NCI-H510A treated with DMSO at 0.1 percent for 48 hours (cell line): ENCODE measurements at regions not wholly inside any gene's neighbourhood (a gene's known extent, or its start where the extent isn't known, plus 50 kb on each side); places are given as distances from the start of the nearest gene placed in this dataset.

Experiments
- DNase-seq: peaks from one replicate; lab custom pipeline; 2025; lab: John Stamatoyannopoulos, UW

GRCh38 chr13:47119575-47120235 is 222.9 kb upstream of the HTR2A start:
- no peak for DNase-seq

DNA sequence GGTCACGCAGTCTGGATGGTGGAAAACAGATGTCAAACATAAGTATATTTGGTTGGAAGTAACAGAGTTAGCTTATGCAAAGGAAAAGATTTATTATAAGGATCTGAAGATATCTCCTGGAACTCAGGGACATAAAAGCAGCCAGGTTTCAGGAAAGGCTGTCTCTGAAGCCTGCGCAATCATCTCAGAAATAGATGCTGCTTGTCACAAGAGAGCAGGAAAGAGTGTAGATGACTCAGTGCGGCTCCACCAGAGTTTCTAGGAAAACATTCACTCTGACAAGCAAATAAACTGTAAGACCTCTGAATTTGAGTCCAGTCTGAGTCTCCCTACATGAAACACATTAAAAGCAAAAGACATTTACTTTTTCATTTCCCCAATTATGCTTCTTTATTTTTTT is 220.4 kb upstream of the HTR2A start:
- DNase-seq: no peak

- no peak for DNase-seq
These were observed 217.2 kb upstream of the HTR2A start for GRCh38 chr13:47114030-47114429.

DNA sequence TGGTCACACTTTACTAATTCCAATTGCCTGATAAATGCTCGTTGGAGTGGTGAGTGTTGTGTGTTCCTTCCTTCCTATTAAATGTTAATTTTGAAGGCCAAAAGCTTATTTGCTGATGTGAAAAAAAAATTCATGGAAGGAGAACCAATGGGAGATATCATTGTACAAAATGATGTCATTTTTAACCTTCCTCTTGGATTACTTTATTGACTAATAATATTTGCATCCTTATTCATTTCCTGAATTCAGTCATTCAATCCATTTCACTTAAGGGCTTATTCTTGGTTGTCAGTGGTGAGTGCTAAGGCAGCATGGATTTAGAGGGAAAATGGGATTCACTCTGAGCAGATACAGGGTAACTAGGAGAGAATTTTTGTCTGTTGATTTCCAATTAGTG is 216.0 kb upstream of the HTR2A start:
- no peak for DNase-seq

- DNase-seq: no peak
These were observed 215.5 kb upstream of the HTR2A start for GRCh38 chr13:47112205-47112902.

DNA sequence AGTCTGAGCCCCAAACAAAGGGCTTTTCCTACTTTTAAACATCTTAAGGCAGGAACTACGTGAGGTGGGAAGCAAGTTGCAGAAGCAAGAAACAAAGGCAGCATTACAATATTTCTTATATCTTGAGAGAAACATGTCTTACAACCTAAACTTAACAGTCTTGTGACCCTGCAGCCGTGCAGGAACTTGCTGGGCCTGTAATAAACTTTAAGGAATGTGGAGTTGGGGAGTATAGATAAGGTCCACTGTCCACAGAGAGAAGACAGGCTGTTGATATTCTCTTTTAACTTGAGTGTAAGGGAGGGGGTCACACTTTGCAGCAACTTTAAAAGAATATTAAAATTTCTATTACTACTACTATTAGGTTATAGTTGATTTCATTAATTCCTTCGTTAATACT is 214.6 kb upstream of the HTR2A start:
- DNase-seq: no peak

- no peak for DNase-seq
These were observed 214.0 kb upstream of the HTR2A start for GRCh38 chr13:47110833-47111240.

DNA sequence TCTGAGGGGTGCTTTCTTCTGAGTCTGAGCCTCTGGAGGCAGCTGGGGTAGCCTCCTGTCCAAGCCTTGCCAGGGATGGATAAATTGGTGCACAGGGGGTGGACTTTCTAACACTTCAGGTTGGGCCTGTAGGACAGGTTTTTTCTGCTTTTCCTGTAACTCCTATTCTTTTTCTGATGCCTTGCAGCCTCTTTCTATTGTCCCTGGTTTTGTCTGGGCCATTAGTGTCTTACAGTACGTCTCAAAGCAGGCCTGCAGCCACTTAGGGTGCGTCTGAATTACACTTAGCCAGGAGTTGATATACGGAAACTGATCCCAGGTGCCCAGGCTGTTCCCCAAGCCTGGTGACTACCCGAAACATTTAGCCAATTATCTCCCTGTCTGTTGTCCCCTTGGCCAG is 213.3 kb upstream of the HTR2A start:
- no peak for DNase-seq

GRCh38 chr13:47109028-47109427 is 212.2 kb upstream of the HTR2A start:
- DNase-seq: no peak

GRCh38 chr13:47100214-47100853 is 203.5 kb upstream of the HTR2A start:
- no peak for DNase-seq

DNA sequence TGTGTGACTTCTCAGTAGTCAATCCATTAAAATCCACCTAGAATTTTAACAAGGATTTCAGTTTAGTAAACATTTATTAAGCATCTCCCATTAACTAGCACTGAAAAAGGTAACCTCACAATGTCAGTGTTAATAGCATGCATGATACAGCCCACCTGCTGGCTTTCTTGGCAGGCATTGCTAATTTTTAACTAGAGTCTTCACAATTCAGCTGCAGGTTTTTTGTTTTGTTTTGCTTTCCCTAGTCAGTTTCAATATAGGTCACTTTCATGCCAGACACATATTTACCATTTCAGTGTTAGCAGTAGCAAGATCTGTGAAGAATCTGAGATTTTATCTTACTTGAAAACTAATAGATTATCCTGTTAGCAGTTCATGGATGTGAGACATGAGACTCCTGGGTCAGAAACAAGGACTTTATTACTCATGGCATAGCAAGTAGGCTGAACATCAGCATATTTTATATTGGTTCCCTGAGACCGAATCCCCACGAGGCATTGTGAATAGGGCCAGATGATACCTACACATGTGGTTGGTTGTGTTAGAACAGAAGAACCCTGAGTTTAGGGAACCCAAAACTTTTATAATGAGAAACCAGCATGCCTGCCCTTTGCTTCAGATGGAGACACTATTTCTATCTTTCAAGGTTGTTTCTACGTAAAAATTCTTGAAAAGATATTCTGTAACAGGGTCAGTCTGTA is 198.0 kb upstream of the HTR2A start:
- no peak for DNase-seq

DNA sequence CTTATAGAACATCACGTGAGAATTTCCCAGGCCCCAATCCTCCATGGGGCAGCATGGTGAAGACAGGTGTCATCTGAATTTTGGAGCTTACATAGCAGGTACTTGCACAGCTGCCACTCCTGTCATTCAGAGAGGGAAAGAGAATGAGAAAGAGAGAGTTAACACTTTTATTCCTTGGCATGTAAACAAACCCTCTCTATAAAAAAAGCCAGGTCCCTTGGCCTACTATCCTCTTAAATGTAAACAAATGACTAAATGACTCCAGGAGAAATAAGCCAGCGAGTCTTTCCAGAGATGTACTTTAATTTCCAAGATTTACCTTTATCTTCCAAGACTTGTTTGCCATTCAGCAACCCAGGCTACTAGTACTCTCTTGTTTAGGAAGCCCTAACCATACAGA is 195.3 kb upstream of the HTR2A start:
- no peak for DNase-seq

DNA sequence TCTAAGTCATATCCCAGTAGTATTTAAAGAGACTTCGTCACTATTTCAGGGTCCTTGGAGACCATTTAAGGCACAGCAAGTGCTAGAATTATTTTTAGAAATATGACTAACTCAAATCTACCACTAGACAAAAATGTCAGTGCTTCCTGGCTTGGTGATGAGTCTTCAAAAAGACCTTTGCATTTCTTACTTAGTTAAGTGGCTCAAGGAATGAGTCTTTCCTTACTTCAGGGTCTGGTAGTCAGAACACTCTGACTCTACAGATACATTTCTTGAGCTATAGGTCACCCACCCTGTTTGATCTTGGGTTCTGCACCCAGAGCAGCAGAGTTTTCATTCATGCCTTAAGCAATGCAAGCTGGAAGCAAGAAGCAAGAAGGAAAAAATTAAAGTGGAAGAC is 191.0 kb upstream of the HTR2A start:
- no peak for DNase-seq

DNA sequence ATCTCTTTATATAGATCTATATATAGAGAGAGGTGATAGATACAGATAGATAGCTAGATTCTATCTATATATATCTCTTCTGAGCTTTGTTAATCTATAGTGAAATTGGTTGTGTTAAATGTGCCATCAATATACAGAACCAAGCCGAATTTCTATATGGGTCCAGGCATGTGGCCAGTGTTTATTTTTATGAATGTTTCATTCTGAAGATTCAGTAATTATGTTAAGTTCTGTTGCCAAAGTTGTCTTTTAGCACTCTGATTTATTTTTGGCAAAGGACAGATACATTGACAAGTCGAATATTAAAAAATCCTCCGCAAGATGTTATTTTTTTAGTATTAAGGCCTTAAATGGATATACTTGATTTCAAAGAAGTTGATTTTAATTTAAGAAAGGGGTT is 190.4 kb upstream of the HTR2A start:
- no peak for DNase-seq

DNA sequence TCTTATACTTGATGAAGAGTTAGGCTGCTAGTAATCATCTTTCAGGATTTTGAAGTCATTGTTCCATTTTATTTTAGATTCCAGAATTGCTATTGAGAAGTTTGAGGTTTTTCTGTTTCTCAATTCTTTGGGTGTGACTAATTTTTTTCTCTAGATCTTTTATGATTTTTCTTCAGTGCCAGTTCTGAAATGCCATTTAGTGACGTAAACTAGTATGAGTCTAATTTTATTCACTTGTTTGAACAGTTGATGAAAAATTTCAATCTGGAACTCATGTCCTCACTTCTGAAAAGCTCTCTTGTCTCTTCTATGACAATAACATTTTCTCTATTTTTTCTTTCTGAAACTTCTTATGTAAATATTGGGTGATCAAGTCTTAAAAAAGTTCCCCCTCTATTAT is 188.5 kb upstream of the HTR2A start:
- no peak for DNase-seq

DNA sequence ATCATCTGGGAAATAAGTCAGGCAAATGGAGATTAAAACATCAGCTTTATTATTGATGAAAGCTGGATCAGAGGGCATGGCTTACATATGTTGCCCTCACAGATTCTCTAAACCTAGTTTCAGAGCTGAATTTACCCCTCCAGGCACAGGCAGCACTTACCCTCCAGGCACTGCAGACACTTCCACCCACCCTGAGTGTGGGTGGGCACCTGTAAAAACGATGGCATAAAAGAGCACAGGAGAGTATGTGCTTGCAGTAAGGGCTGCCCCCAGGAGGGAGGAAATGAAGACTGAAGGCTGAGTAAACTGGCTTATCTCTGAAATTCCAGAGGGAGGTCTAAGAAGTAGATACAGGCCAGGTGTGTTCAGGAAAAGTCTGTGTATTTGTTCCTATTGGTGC is 185.0 kb upstream of the HTR2A start:
- DNase-seq: no peak

DNA sequence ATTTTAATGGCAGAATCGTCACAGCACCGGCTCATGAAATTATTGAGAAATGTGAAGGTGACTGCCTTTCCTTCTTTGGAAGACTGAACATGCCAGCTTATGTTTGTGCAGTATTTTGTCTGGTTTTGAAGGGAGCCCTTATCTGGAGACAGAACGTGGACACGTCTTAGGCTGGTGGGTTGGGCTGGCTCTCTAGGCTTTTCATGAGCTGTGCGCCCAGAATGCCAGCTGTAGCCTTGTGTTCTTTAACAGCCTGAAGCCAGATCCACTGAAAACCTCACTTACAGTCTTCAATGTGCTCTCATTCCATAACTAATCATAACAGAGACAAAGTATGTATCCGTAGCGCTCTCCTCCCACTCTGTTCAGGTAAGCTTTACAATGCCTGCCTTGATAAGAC is 184.4 kb upstream of the HTR2A start:
- no peak for DNase-seq

- no peak for DNase-seq
These were observed 183.8 kb upstream of the HTR2A start for GRCh38 chr13:47080621-47081020.

DNA sequence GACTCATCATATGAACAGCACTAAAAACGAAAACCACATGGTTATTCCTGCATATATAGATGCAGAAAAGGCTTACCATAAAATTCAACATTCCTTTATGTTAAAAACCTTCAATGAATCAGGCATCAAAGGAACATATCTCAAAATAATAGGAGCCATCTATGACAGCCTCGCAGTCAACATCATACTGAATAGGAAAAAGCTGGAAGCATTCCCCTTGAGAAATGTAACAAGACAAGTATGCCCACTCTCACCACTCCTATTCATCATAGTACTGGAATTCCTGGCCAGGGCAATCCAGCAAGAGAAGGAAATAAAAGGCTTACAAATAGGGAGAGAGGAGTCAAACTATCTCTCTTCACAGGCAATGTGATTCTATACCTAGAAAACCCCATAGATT is 179.6 kb upstream of the HTR2A start:
- no peak for DNase-seq

GRCh38 chr13:47069133-47069532 is 172.3 kb upstream of the HTR2A start:
- no peak for DNase-seq

GRCh38 chr13:47067306-47067705 is 170.5 kb upstream of the HTR2A start:
- DNase-seq: no peak

DNA sequence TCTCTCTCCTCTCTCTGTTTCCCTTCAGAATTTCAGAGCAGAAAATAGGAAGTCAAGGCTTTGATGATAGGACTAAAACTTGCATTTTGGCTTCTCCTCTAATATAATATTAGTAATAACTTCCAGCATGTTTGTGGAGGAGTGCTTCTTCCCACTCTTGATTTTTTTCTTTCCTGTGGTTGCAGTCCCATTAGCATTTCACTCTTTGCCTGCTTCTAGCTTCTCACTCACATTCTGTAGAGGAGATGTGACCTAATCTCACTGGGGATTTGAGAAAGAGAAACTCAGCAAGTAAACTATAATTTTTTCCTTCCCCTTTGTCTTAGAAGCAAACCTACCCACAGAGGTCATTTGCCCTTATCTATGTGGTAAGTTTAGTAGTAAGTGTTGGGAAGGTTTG is 169.4 kb upstream of the HTR2A start:
- DNase-seq: no peak

- no peak for DNase-seq
These were observed 167.5 kb upstream of the HTR2A start for GRCh38 chr13:47064381-47064780.
